SK-N-SH (cell line): ENCODE measurements at regions not wholly inside any gene's neighbourhood (a gene's known extent, or its start where the extent isn't known, plus 50 kb on each side); places are given as distances from the start of the nearest gene placed in this dataset.

Source experiments
- CTCF ChIA-PET: fragments of 300-600, 350-600 bp; formaldehyde crosslinking; extraction: SDS; loops from one replicate; lab custom pipeline; 2021; lab: Yijun Ruan, JAX
- POLR2A ChIA-PET: fragments of 350-600 bp; sonication (Branson Sonifier 250); formaldehyde crosslinking; extraction: SDS; loops from one replicate; lab custom pipeline; 2020; ENCODE audit warnings: antibody characterized with exemption, inconsistent platforms; lab: Yijun Ruan, JAX
- DNase-seq: peaks from one replicate; pipeline ENCODE4 v3.0.0; 2012
- H2AFZ ChIP-seq: fragments of 200-600 bp; sonication (generic); 2 replicates; pipeline ENCODE4 v1.8.1; 2016; ENCODE audit warnings: antibody characterized with exemption, mild to moderate bottlenecking, low read depth
- H3F3A ChIP-seq: fragments of 200-600 bp; sonication (generic); replicated peaks from 2 replicates; pipeline ENCODE3; 2016; ENCODE audit warnings: antibody characterized with exemption, mild to moderate bottlenecking; ENCODE audit not compliant: insufficient read depth
- H3K27ac ChIP-seq, 2 experiments: fragments of 200-500 bp in 1 of 2; fragments of 200-600 bp in 1 of 2; sonication (Bioruptor generic) in 1 of 2; sonication (generic), shearing (Covaris generic) in 1 of 2; 2 replicates each; pipeline versions ENCODE4 v1.5.1 to v1.6.1; 2014 to 2016; ENCODE audit warnings: low read depth in 2 of 2, inconsistent platforms in 1 of 2, low read length in 1 of 2, mild to moderate bottlenecking in 1 of 2, mixed read lengths in 1 of 2
- H3K27me3 ChIP-seq: fragments of 200-600 bp; sonication (generic), shearing (Covaris generic); 2 replicates; pipeline ENCODE4 v1.6.1; 2016; ENCODE audit warnings: mixed run types; ENCODE audit not compliant: insufficient read depth
- H3K36me3 ChIP-seq, 2 experiments: fragments of 200-500 bp in 1 of 2; fragments of 200-600 bp in 1 of 2; sonication (Bioruptor generic) in 1 of 2; sonication (generic) in 1 of 2; replicated peaks in 1 of 2; 2 replicates each; pipeline versions ENCODE3 to v1.5.1; 2014 to 2016; ENCODE audit warnings: low read length in 1 of 2, mild to moderate bottlenecking in 1 of 2; ENCODE audit not compliant: insufficient read depth in 2 of 2, control insufficient read depth in 1 of 2
- H3K4me1 ChIP-seq, 2 experiments: fragments of 200-500 bp in 1 of 2; fragments of 200-600 bp in 1 of 2; sonication (Bioruptor generic) in 1 of 2; sonication (generic), shearing (Covaris generic) in 1 of 2; 2 replicates each; pipeline versions ENCODE4 v1.5.1 to v1.6.1; 2014 to 2016; ENCODE audit warnings: low read depth in 1 of 2, low read length in 1 of 2, mixed run types in 1 of 2; ENCODE audit not compliant: insufficient read depth in 2 of 2, control insufficient read depth in 1 of 2
- H3K4me2 ChIP-seq: fragments of 200-600 bp; sonication (generic), shearing (Covaris generic); 2 replicates; pipeline ENCODE4 v1.6.1; 2017; ENCODE audit warnings: mixed run types
- H3K4me3 ChIP-seq, 2 experiments: fragments of 200-500 bp in 1 of 2; fragments of 200-600 bp in 1 of 2; sonication (Bioruptor generic) in 1 of 2; sonication (generic), shearing (Covaris generic) in 1 of 2; 2 replicates each; pipeline versions ENCODE4 v1.5.1 to v1.8.1; 2014 to 2016; ENCODE audit warnings: low read depth in 2 of 2, inconsistent platforms in 1 of 2, low read length in 1 of 2, mild to moderate bottlenecking in 1 of 2, mixed read lengths in 1 of 2, moderate library complexity in 1 of 2
- H3K79me2 ChIP-seq: fragments of 200-600 bp; sonication (generic); 2 replicates; pipeline ENCODE4 v1.8.1; 2017; ENCODE audit warnings: mild to moderate bottlenecking; ENCODE audit not compliant: insufficient read depth
- H3K9ac ChIP-seq: fragments of 200-600 bp; sonication (generic); 2 replicates; pipeline ENCODE4 v1.6.1; 2017; ENCODE audit warnings: mixed run types
- H3K9me2 ChIP-seq: fragments of 200-600 bp; sonication (generic); 2 replicates; pipeline ENCODE4 v1.6.1; 2017; ENCODE audit warnings: mixed run types
- H3K9me3 ChIP-seq: fragments of 200-600 bp; sonication (generic); 2 replicates; pipeline ENCODE4 v1.6.1; 2017; ENCODE audit warnings: mixed run types, mild to moderate bottlenecking, moderate library complexity
- H4K20me1 ChIP-seq: fragments of 200-600 bp; sonication (generic); 2 replicates; pipeline ENCODE4 v1.6.1; 2017; ENCODE audit warnings: mild to moderate bottlenecking, mixed run types; ENCODE audit not compliant: insufficient read depth
- EZH2phosphoT487 ChIP-seq: fragments of 200-600 bp; sonication (generic); IDR thresholded peaks from 2 replicates; pipeline ENCODE4 v1.6.1; 2017; ENCODE audit warnings: low read depth, mixed run types, mild to moderate bottlenecking, antibody characterized with exemption, moderate library complexity, borderline replicate concordance
- GATA2 ChIP-seq: sonication (generic); formaldehyde crosslinking; IDR thresholded peaks from 2 replicates; pipeline ENCODE4 v1.5.0; 2020; ENCODE audit warnings: mild to moderate bottlenecking, missing genetic modification reagents
- MXI1 ChIP-seq: IDR thresholded peaks from 2 replicates; pipeline ENCODE4 v1.6.1; 2012; ENCODE audit warnings: mild to moderate bottlenecking, low read depth, low read length, improper control_type of control experiment
- POLR2AphosphoS5 ChIP-seq: IDR thresholded peaks from 2 replicates; pipeline ENCODE4 v1.6.1; 2012; ENCODE audit warnings: low read depth, low read length
- RAD21 ChIP-seq: IDR thresholded peaks from 2 replicates; pipeline ENCODE4 v1.6.1; 2012; ENCODE audit warnings: mild to moderate bottlenecking, low read length
- RCOR1 ChIP-seq: fragments of 150-350 bp; IDR thresholded peaks from 2 replicates; pipeline ENCODE4 v1.6.1; 2017; ENCODE audit warnings: antibody characterized with exemption, low read length
- RXRA ChIP-seq: IDR thresholded peaks from 2 replicates; pipeline ENCODE4 v1.4.0; 2012; ENCODE audit warnings: low read depth, mild to moderate bottlenecking, borderline replicate concordance
- SIN3A ChIP-seq: IDR thresholded peaks from 2 replicates; pipeline ENCODE4 v1.6.1; 2012; ENCODE audit warnings: low read depth, mild to moderate bottlenecking, low read length, moderate library complexity, borderline replicate concordance
- TCF12 ChIP-seq: IDR thresholded peaks from 2 replicates; pipeline ENCODE4 v1.4.0; 2012
- TEAD4 ChIP-seq: IDR thresholded peaks from 2 replicates; pipeline ENCODE4 v1.4.0; 2012; ENCODE audit warnings: mild to moderate bottlenecking, borderline replicate concordance; ENCODE audit not compliant: insufficient read depth
- YY1 ChIP-seq: IDR thresholded peaks from 2 replicates; pipeline ENCODE4 v1.4.0; 2012; ENCODE audit warnings: low read depth, mild to moderate bottlenecking
- WGBS: methylation state at CpG from one replicate; pipeline ENCODE4 v1.1.6; 2017; ENCODE audit warnings: low lambda C conversion rate; 5-methylcytosine and 5-hydroxymethylcytosine counted together
- TF ChIP-seq, protein P1 (sequence below): fragments of 200-600 bp; sonication (generic); IDR thresholded peaks from 2 replicates; pipeline ENCODE4 v1.6.1; 2017; ENCODE audit warnings: antibody characterized with exemption, mild to moderate bottlenecking, moderate library complexity
- TF ChIP-seq, protein P2 (sequence below): IDR thresholded peaks from 2 replicates; pipeline ENCODE4 v1.4.0; 2012; ENCODE audit warnings: low read depth
- TF ChIP-seq, protein P3 (sequence below): fragments of 150-350 bp; IDR thresholded peaks from 2 replicates; pipeline ENCODE4 v1.6.1; 2017; ENCODE audit warnings: antibody characterized with exemption, low read length, low read depth, borderline replicate concordance
- TF ChIP-seq, protein P4 (sequence below): IDR thresholded peaks from 2 replicates; pipeline ENCODE4 v1.6.1; 2012; ENCODE audit warnings: mild to moderate bottlenecking, low read depth, low read length, moderate library complexity
- TF ChIP-seq, protein P5 (sequence below): IDR thresholded peaks from 2 replicates; pipeline ENCODE4; 2012

DNA sequence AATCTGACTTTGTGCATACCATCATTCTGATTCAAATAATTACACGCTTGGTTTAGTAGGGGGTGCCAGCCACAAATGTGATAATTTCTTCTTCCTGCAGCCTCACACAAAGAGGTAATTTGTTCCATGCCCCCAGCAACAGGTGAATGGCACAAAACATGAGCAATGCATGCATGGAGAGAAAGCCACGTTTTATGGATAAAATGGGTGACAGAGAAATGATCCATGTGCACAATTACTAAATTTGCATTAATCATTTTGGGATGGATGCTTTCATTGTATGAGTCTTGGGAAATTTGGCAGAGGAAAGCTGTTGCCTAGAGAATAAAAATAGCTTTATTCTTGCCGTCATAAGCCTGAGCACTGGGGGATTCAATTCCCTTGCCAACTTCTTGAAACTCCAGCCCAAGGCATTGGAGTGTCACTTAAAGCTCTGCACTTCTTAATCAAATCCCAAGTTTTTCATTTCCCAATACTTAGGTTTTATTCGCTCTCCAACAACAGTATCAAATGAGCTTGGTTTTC lies 411.6 kb downstream of the GBE1 start:
- no peaks in the 10 kb centered on the region for H3K9me3 ChIP-seq
- no peaks in the 10 kb centered on the region; a peak in 1 of 4 replicates for H3K4me1 ChIP-seq
- no peak overlapping the region for H2AFZ ChIP-seq
- CTCF ChIA-PET = interaction anchor here (1.1 to 3.9 kb wide), 2 partner anchors 11 to 47 kb away, joined by 4 to 28 read pairs; no protein-coding TSS in a partner anchor
- no peak overlapping the region for H3K4me3 ChIP-seq
- 56% methylated on average over 4 of the region's 4 CpGs for WGBS
- no peaks in the 10 kb centered on the region for H3K79me2 ChIP-seq
- no peaks in the 10 kb centered on the region for H3F3A ChIP-seq
- H3K9me2 ChIP-seq = no peaks in the 10 kb centered on the region
- POLR2A ChIA-PET = no interaction called here
- no peaks in the 10 kb centered on the region for H3K36me3 ChIP-seq
- H3K4me2 ChIP-seq = no peak overlapping the region
- no peak for DNase-seq
- no peak overlapping the region for H3K9ac ChIP-seq
- H4K20me1 ChIP-seq = no peaks in the 10 kb centered on the region
- TF ChIP-seq SIN3A (no peak), YY1 (no peak), RCOR1 (no peak), TCF12 (no peak), RXRA (no peak), MXI1 (no peak), EZH2phosphoT487 (no peak), RAD21 (no peak), TEAD4 (no peak), POLR2AphosphoS5 (no peak), GATA2 (no peak)
- TF ChIP-seq, protein P1, sequence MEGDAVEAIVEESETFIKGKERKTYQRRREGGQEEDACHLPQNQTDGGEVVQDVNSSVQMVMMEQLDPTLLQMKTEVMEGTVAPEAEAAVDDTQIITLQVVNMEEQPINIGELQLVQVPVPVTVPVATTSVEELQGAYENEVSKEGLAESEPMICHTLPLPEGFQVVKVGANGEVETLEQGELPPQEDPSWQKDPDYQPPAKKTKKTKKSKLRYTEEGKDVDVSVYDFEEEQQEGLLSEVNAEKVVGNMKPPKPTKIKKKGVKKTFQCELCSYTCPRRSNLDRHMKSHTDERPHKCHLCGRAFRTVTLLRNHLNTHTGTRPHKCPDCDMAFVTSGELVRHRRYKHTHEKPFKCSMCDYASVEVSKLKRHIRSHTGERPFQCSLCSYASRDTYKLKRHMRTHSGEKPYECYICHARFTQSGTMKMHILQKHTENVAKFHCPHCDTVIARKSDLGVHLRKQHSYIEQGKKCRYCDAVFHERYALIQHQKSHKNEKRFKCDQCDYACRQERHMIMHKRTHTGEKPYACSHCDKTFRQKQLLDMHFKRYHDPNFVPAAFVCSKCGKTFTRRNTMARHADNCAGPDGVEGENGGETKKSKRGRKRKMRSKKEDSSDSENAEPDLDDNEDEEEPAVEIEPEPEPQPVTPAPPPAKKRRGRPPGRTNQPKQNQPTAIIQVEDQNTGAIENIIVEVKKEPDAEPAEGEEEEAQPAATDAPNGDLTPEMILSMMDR = no peak
- TF ChIP-seq, protein P2, sequence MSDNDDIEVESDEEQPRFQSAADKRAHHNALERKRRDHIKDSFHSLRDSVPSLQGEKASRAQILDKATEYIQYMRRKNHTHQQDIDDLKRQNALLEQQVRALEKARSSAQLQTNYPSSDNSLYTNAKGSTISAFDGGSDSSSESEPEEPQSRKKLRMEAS = no peak
- TF ChIP-seq, protein P3, sequence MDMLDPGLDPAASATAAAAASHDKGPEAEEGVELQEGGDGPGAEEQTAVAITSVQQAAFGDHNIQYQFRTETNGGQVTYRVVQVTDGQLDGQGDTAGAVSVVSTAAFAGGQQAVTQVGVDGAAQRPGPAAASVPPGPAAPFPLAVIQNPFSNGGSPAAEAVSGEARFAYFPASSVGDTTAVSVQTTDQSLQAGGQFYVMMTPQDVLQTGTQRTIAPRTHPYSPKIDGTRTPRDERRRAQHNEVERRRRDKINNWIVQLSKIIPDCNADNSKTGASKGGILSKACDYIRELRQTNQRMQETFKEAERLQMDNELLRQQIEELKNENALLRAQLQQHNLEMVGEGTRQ = no peak
- TF ChIP-seq, protein P4, sequence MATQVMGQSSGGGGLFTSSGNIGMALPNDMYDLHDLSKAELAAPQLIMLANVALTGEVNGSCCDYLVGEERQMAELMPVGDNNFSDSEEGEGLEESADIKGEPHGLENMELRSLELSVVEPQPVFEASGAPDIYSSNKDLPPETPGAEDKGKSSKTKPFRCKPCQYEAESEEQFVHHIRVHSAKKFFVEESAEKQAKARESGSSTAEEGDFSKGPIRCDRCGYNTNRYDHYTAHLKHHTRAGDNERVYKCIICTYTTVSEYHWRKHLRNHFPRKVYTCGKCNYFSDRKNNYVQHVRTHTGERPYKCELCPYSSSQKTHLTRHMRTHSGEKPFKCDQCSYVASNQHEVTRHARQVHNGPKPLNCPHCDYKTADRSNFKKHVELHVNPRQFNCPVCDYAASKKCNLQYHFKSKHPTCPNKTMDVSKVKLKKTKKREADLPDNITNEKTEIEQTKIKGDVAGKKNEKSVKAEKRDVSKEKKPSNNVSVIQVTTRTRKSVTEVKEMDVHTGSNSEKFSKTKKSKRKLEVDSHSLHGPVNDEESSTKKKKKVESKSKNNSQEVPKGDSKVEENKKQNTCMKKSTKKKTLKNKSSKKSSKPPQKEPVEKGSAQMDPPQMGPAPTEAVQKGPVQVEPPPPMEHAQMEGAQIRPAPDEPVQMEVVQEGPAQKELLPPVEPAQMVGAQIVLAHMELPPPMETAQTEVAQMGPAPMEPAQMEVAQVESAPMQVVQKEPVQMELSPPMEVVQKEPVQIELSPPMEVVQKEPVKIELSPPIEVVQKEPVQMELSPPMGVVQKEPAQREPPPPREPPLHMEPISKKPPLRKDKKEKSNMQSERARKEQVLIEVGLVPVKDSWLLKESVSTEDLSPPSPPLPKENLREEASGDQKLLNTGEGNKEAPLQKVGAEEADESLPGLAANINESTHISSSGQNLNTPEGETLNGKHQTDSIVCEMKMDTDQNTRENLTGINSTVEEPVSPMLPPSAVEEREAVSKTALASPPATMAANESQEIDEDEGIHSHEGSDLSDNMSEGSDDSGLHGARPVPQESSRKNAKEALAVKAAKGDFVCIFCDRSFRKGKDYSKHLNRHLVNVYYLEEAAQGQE = no peak
- TF ChIP-seq, protein P5, sequence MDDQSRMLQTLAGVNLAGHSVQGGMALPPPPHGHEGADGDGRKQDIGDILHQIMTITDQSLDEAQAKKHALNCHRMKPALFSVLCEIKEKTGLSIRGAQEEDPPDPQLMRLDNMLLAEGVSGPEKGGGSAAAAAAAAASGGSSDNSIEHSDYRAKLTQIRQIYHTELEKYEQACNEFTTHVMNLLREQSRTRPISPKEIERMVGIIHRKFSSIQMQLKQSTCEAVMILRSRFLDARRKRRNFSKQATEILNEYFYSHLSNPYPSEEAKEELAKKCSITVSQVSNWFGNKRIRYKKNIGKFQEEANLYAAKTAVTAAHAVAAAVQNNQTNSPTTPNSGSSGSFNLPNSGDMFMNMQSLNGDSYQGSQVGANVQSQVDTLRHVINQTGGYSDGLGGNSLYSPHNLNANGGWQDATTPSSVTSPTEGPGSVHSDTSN = no peak
- no peaks in the 10 kb centered on the region for H3K27me3 ChIP-seq
- no peak overlapping the region for H3K27ac ChIP-seq
